ENCODE measurements at regions not wholly inside any gene's neighbourhood (a gene's known extent, or its start where the extent isn't known, plus 50 kb on each side); places are given as distances from the start of the nearest gene placed in this dataset.

GRCh38 chr5:23028445-23029021, 175.4 kb upstream of the CDH12 start:
- TF ChIP-seq POLR2AphosphoS5 (IDR thresholded peaks at IDR 0.05) (no peak), POLR2A (IDR thresholded peaks at IDR 0.05) (no peak), CTCF (IDR thresholded peaks at IDR 0.05) (no peak)
